H1 (cell line): ENCODE measurements at regions not wholly inside any gene's neighbourhood (a gene's known extent, or its start where the extent isn't known, plus 50 kb on each side); places are given as distances from the start of the nearest gene placed in this dataset.

Source experiments
- CHD2 ChIP-seq: IDR thresholded peaks from 2 replicates; pipeline ENCODE4 v1.6.1; 2012; ENCODE audit warnings: low read length, improper control_type of control experiment
- CHD7 ChIP-seq: fragments of 300-600 bp; sonication (generic); IDR thresholded peaks from 2 replicates; pipeline ENCODE4 v1.7.1; 2012; ENCODE audit warnings: low read length, moderate library complexity, mild to moderate bottlenecking, inconsistent platforms; ENCODE audit not compliant: insufficient replicate concordance
- E2F6 ChIP-seq: IDR thresholded peaks from 2 replicates; pipeline ENCODE4 v1.6.1; 2012; ENCODE audit warnings: inconsistent platforms
- EGR1 ChIP-seq: IDR thresholded peaks from 2 replicates; pipeline ENCODE4 v1.6.1; 2011; ENCODE audit warnings: low read depth, low read length, borderline replicate concordance
- EP300 ChIP-seq, 2 experiments: IDR thresholded peaks; 1 replicate in 1 of 2; 2 replicates in 1 of 2; pipeline ENCODE4 v1.6.1; 2011 to 2012; ENCODE audit warnings: low read depth in 2 of 2, low read length in 2 of 2, mild to moderate bottlenecking in 2 of 2, borderline replicate concordance in 1 of 2, inconsistent platforms in 1 of 2, moderate library complexity in 1 of 2
- GABPA ChIP-seq: IDR thresholded peaks from 2 replicates; pipeline ENCODE4 v1.6.1; 2011; ENCODE audit warnings: mild to moderate bottlenecking, low read length, moderate library complexity, borderline replicate concordance; ENCODE audit not compliant: insufficient read depth
- NRF1 ChIP-seq: IDR thresholded peaks from 2 replicates; pipeline ENCODE4 v1.6.1; 2011; ENCODE audit warnings: mild to moderate bottlenecking, low read depth, low read length, improper control_type of control experiment
- PHF8 ChIP-seq: fragments of 200-600 bp; sonication (generic); conservative IDR thresholded peaks from 2 replicates; pipeline ENCODE4 v1.7.1; 2012; ENCODE audit warnings: low read depth, mild to moderate bottlenecking, inconsistent platforms, low read length, moderate library complexity
- POLR2AphosphoS5 ChIP-seq: IDR thresholded peaks from 2 replicates; pipeline ENCODE4 v1.6.1; 2011; ENCODE audit warnings: low read depth, low read length
- RBBP5 ChIP-seq: IDR thresholded peaks from 2 replicates; pipeline ENCODE4 v1.7.1; 2012; ENCODE audit warnings: low read depth, mild to moderate bottlenecking, inconsistent platforms, low read length, moderate library complexity, borderline replicate concordance
- TF ChIP-seq, protein P1 (sequence below): IDR thresholded peaks from 2 replicates; pipeline ENCODE4 v1.6.1; 2012; ENCODE audit warnings: inconsistent platforms

GRCh38 chr11:127203490-127203889 is 202.9 kb upstream of the KIRREL3 start (continued):
- TF ChIP-seq CHD7, result no peak
- no peak for TF ChIP-seq GABPA
- no peak for TF ChIP-seq NRF1
- TF ChIP-seq, protein P1, sequence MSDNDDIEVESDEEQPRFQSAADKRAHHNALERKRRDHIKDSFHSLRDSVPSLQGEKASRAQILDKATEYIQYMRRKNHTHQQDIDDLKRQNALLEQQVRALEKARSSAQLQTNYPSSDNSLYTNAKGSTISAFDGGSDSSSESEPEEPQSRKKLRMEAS, result no peak
- TF ChIP-seq EP300 (IDR thresholded peaks at IDR 0.05; ENCODE audit: borderline replicate concordance in 1 of 2, low read depth in 2 of 2, low read length in 2 of 2), result no peak
- TF ChIP-seq E2F6, result no peak
- TF ChIP-seq RBBP5, result no peak
- TF ChIP-seq EGR1, result no peak
- no peak for TF ChIP-seq CHD2
- TF ChIP-seq POLR2AphosphoS5, result no peak
- TF ChIP-seq PHF8, result no peak
